Loucy (cell line): ENCODE measurements at regions not wholly inside any gene's neighbourhood (a gene's known extent, or its start where the extent isn't known, plus 50 kb on each side); places are given as distances from the start of the nearest gene placed in this dataset.

Experiments
- CTCF ChIP-seq: fragments of 200-600 bp; sonication (generic); conservative IDR thresholded peaks from 2 replicates; pipeline ENCODE4 v1.5.1; 2014; ENCODE audit warnings: mild to moderate bottlenecking, antibody characterized with exemption, low read length
- EZH2phosphoT487 ChIP-seq: fragments of 200-600 bp; IDR thresholded peaks from 2 replicates; pipeline ENCODE4 v1.6.1; 2018; ENCODE audit warnings: antibody characterized with exemption, mild to moderate bottlenecking, moderate library complexity, borderline replicate concordance

GRCh38 chr4:123740236-123740635 is 343.6 kb downstream of the SPRY1 start:
- TF ChIP-seq CTCF (no peak), EZH2phosphoT487 (no peak)
